SJCRH30 (cell line): ENCODE measurements at regions not wholly inside any gene's neighbourhood (a gene's known extent, or its start where the extent isn't known, plus 50 kb on each side); places are given as distances from the start of the nearest gene placed in this dataset.
"Not testable (repeated sequence)": the region's sequence is repeated elsewhere in the genome, so short reads cannot be mapped to it uniquely, and the experiment has no call there.

Experiments
- DNase-seq, 2 experiments: peaks; one replicate each; pipeline ENCODE4 v3.0.0-alpha.2; 2015 to 2020
- H3K27ac ChIP-seq: fragments of 250-450 bp; sonication (Bioruptor Pico); 2 replicates; pipeline ENCODE4 v1.5.1; 2020; ENCODE audit warnings: mild to moderate bottlenecking, moderate library complexity
- H3K27me3 ChIP-seq: fragments of 250-450 bp; sonication (Bioruptor Pico); 2 replicates; pipeline ENCODE4 v1.5.1; 2020; ENCODE audit warnings: mild to moderate bottlenecking, moderate library complexity
- H3K36me3 ChIP-seq: fragments of 250-450 bp; sonication (Bioruptor Pico); 2 replicates; pipeline ENCODE4 v1.5.1; 2020; ENCODE audit warnings: mild to moderate bottlenecking, moderate library complexity
- H3K4me1 ChIP-seq: fragments of 250-450 bp; sonication (Bioruptor Pico); 2 replicates; pipeline ENCODE4 v1.5.1; 2020; ENCODE audit warnings: mild to moderate bottlenecking, moderate library complexity
- H3K4me3 ChIP-seq: fragments of 250-450 bp; sonication (Bioruptor Pico); 2 replicates; pipeline ENCODE4 v1.5.1; 2020; ENCODE audit warnings: mild to moderate bottlenecking, moderate library complexity
- H3K9me3 ChIP-seq: fragments of 250-450 bp; sonication (Bioruptor Pico); replicated peaks from 2 replicates; pipeline ENCODE4 v1.5.1; 2020; ENCODE audit warnings: mild to moderate bottlenecking, moderate library complexity

DNA sequence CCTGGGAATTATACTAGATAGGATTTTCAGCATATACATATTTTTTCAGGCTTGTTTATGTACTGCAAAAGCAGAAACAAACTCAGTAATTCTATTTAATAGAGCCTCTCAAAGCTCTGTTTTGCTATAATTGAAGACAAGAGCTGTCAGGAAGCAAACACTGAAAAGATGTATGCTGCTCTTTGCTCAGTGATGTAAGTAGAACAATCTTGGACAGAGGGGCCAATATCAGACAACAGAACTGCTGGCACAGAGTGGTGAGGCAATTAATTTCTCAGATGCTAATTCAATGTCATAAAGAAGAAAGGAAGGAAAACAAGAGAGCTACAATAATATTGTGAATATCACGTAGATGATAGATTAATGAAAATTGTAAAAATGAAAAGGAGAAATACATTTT, 663.3 kb upstream of the ADGRB3 start:
- Histone ChIP-seq H3K27ac (no peak overlapping the region), H3K36me3 (no peaks in the 10 kb centered on the region), H3K4me1 (no peaks in the 10 kb centered on the region), H3K9me3 (no peaks in the 10 kb centered on the region), H3K27me3 (no peaks in the 10 kb centered on the region), H3K4me3 (no peak overlapping the region)
- no peak for DNase-seq

DNA sequence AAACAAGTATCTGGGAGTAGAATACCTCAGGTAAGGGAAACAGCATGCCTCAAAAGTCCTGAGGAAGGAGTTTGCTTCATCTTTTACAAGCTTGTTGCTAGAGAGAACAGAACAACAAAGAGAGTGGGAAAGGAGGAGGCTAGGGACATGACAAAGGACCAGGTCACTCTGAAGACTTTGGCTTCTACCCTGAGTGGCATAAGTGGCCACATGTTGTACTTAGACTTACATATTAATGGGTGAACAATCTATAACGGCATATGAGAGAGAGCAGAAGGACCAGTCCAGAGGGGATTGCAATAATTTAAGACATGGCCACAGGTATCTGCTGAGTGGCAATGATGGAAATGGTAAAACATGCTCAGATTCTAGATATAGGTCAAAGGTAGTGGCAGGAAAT, 668.3 kb upstream of the ADGRB3 start:
- Histone ChIP-seq H3K36me3 (no peaks in the 10 kb centered on the region), H3K9me3 (no peaks in the 10 kb centered on the region), H3K27me3 (no peaks in the 10 kb centered on the region), H3K27ac (no peak overlapping the region), H3K4me3 (no peak overlapping the region), H3K4me1 (no peaks in the 10 kb centered on the region)
- no peak for DNase-seq

DNA sequence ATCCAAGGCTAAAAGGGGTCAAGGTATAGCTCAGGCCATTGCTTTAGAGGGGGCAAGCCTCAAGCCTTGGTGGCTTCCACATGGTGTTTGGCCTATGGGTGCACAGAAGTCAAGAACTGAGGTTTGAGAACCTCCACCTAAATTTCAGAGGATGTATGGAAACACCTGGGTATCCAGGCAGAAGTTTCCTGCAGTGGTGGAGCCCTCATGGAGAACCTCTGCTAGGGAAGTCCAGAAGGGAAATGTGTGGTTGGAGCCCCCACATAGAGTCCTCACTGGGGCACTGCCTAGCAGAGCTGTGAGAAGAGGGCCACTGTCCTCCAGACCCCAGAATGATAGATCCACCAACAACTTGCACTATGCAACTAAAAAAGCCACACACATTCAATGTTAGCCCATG, 678.7 kb upstream of the ADGRB3 start:
- Histone ChIP-seq H3K27ac (no peak overlapping the region), H3K4me1 (no peaks in the 10 kb centered on the region), H3K9me3 (no peaks in the 10 kb centered on the region)

DNA sequence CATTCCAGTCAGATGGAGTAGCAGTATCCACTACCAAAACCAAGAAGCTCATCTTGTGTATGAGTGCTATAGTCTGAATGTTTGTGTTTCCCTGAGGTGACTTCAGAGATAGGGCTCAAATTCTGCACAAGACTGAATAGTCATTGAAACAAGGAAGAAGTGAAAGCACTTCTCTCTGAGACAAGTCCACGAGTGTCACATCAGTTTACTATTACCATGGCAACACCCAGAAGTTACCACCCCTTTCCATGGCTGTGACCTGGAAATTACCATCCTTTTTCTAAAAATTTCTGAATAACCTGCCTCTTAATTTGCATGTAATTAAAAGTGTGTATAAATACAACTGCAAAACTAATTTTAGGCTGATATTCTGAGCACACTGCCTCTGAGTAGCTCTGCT, 682.1 kb upstream of the ADGRB3 start:
- Histone ChIP-seq H3K27ac (no peak overlapping the region), H3K4me3 (no peak overlapping the region), H3K4me1 (no peaks in the 10 kb centered on the region), H3K36me3 (no peaks in the 10 kb centered on the region), H3K9me3 (no peaks in the 10 kb centered on the region), H3K27me3 (no peaks in the 10 kb centered on the region)
- no peak for DNase-seq

More for the DNA sequence above, 678.7 kb upstream of the ADGRB3 start:
- Histone ChIP-seq H3K36me3 (no peaks in the 10 kb centered on the region), H3K27me3 (no peaks in the 10 kb centered on the region; the same call in 1 of the 2 replicates), H3K4me3 (no peak overlapping the region)
- no peak for DNase-seq

DNA sequence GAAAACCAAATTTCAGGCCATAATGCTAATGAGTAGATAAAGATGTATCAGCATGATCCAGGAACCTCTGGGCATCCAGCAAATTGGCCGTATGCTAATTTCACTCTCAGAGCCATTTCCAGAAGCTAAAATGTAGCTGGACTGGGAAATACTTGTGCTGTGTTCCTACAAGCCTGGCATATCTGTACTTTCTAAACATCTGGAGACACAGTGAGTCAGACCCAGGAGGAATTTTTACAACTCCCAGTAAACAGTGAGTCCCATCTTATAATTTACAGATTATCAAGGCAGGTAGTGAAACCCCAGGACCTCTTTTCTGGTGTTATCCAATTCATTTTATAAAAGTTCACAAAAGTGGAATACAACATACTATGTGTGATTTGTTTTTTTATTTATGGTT, 683.0 kb upstream of the ADGRB3 start:
- Histone ChIP-seq H3K9me3 (no peaks in the 10 kb centered on the region), H3K27me3 (no peaks in the 10 kb centered on the region), H3K36me3 (no peaks in the 10 kb centered on the region), H3K4me3 (no peak overlapping the region), H3K4me1 (no peaks in the 10 kb centered on the region), H3K27ac (no peak overlapping the region)
- DNase-seq = no peak

DNA sequence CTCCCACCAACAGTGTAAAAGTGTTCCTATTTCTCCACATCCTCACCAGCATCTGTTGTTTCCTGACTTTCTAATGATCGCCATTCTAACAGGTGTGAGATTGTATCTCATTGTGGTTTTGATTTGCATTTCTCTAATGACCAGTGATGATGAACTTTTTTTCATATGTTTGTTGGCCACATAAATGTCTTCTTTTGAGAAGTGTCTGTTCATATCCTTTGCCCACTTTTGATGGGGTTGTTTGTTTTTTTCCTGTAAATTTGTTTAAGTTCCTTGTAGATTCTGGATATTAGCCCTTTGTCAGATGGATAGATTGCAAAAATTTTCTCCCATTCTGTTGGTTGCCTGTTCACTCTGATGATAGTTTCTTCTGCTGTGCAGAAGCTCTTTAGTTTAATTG, 687.3 kb upstream of the ADGRB3 start:
- H3K27me3 ChIP-seq, H3K4me1 ChIP-seq, H3K36me3 ChIP-seq, H3K27ac ChIP-seq, H3K9me3 ChIP-seq, H3K4me3 ChIP-seq, DNase-seq: not testable (repeated sequence)

DNA sequence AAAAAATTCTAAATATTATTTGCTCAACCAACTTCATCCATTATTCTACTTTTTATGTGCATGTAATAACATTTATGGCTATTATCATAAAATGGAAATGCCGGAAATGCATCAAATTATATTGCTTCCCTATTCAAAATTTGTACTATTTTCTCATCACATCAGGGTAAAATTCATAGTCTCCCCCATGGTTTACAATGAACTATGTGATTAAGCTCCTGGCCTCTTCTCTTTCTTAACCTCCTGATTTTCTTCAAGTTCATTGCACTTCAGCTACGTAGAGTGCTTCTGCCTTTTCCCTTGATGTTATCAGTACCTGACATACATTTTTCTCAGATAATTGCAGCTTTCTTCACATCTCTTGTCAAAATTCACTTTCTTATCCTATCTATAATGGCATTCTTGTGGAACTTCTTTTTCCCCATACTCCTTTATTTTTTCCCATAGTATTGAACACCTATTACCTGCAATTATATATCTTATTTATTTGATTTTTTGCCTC, 699.1 kb upstream of the ADGRB3 start:
- H3K4me1 ChIP-seq = no peaks in the 10 kb centered on the region
- H3K27me3 ChIP-seq = no peaks in the 10 kb centered on the region
- H3K9me3 ChIP-seq = no peaks in the 10 kb centered on the region
- H3K27ac ChIP-seq = no peak overlapping the region
- H3K36me3 ChIP-seq = no peaks in the 10 kb centered on the region
- no peak overlapping the region for H3K4me3 ChIP-seq
- DNase-seq = no peak

DNA sequence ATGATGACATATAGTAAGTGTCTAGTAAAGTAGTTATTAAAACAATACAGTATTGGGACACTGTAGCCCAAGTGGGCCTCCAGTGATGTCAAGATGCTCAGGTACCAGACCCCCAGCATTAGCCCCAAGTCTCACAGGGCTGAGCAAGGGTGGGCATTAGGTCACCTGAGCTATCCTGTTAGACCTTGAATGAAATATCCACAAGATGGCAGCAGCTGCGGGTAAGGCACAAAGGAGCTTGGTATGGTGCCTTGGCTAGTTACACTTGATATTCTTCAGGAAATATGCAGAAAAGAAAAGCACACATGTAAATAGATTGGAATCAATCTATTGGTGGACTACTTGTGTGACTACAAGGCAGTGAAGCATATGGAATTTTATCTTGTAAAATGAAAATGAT, 701.8 kb upstream of the ADGRB3 start:
- H3K27me3 ChIP-seq = no peaks in the 10 kb centered on the region
- H3K4me3 ChIP-seq = no peak overlapping the region
- H3K27ac ChIP-seq = no peak overlapping the region
- no peaks in the 10 kb centered on the region for H3K9me3 ChIP-seq
- H3K4me1 ChIP-seq = no peaks in the 10 kb centered on the region
- no peaks in the 10 kb centered on the region for H3K36me3 ChIP-seq
- DNase-seq = peak; percentile 2 to 24

DNA sequence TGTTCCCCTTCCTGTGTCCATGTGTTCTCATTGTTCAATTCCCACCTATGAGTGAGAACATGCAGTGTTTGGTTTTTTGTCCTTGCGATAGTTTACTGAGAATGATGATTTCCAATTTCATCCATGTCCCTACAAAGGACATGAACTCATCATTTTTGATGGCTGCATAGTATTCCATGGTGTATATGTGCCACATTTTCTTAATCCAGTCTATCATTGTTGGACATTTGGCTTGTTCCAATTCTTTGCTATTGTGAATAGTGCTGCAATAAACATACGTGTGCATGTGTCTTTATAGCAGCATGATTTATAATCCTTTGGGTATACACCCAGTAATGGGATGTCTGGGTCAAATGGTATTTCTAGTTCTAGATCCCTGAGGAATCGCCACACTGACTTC, 712.5 kb upstream of the ADGRB3 start:
- DNase-seq, H3K36me3 ChIP-seq, H3K27ac ChIP-seq: not testable (repeated sequence)

DNA sequence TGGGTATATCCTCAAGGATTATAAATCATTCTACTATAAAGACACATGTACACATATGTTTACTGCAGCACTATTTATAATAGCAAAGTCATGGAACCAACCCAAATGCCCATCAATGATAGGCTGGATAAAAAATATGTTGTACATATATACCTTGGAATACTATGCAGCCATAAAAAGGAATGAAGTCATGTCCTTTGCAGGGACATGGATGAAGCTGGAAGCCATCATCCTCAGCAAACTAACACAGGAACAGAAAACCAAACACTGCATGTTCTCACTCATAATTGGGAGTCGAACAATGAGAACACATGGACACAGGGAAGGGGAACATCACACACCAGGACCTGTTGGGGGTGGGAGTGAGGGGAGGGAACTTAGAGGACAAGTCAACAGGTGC, 715.0 kb upstream of the ADGRB3 start:
- H3K4me1 ChIP-seq, H3K9me3 ChIP-seq, H3K27me3 ChIP-seq, DNase-seq, H3K36me3 ChIP-seq, H3K4me3 ChIP-seq, H3K27ac ChIP-seq: not testable (repeated sequence)

More for the DNA sequence above, 712.5 kb upstream of the ADGRB3 start:
- not testable (repeated sequence) for H3K4me3 ChIP-seq, H3K4me1 ChIP-seq, H3K9me3 ChIP-seq, H3K27me3 ChIP-seq

DNA sequence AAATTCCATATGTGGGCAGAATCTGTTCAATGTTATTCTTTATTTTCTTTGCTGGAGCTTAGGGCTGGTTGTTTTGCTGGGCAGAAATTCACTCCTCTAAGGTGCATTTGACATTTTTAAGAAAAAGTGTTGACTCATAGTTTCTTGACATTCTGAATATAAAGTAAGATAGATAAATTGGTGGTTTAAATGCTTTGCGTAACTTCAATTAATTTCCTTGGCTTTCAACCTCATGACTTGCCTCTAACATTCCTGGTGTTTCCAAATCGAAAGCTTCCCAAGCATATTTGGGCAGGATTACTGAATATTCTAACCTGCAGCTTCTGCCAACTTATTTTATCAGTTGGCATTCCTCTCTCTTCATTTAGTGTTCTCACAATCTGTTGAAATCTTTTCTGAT, 718.7 kb upstream of the ADGRB3 start:
- H3K27ac ChIP-seq = no peak overlapping the region
- no peaks in the 10 kb centered on the region for H3K27me3 ChIP-seq
- H3K36me3 ChIP-seq = no peaks in the 10 kb centered on the region
- no peak for DNase-seq
- no peak overlapping the region for H3K4me3 ChIP-seq
- no peaks in the 10 kb centered on the region for H3K4me1 ChIP-seq
- H3K9me3 ChIP-seq = no peaks in the 10 kb centered on the region

DNA sequence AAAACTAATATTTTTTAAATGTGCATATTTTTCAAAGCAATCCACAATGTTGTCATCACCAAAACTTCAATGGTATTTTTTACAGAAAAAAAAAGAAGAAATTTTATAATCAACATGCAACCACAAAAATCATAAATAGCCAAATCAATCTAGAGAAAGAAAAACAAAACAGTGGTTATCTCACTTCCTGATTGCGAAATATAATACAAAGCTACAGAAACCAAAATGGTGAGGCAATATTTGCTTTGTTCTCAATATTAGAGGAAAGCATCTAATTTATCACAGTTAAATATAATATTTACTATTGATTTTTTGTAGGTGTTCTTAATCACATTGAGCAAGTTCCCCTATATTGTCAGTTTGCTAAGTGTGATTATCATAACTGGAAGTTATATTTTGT, 720.7 kb upstream of the ADGRB3 start:
- no peaks in the 10 kb centered on the region for H3K36me3 ChIP-seq
- no peaks in the 10 kb centered on the region for H3K27me3 ChIP-seq
- no peak for DNase-seq
- H3K4me3 ChIP-seq = no peak overlapping the region
- H3K9me3 ChIP-seq = no peaks in the 10 kb centered on the region
- no peaks in the 10 kb centered on the region for H3K4me1 ChIP-seq
- H3K27ac ChIP-seq = no peak overlapping the region

DNA sequence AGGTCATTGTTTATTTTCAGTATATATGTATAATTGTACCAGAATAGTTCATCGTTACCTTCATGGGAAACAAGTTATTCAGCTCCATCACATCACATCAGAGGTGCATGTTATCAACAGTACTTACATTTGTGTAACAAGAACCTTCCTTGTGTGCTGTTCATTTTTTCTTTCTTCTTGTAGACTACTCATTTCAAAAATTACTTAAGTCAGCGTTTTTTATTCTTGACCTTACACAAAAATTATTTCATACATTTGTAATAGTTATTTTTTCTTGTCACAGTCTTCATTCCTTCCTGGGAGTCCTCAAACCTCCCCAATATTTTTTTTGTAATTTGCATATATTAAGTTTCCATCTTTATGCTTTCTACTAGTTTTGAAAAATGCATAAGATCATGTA, 725.7 kb upstream of the ADGRB3 start:
- H3K36me3 ChIP-seq = no peaks in the 10 kb centered on the region
- no peak for DNase-seq
- no peaks in the 10 kb centered on the region for H3K4me1 ChIP-seq
- 0 out of 2 replicates have a peak, but pooled peaks cover 4% of the 10 kb centered on the region for H3K9me3 ChIP-seq
- no peaks in the 10 kb centered on the region for H3K27me3 ChIP-seq
- no peak overlapping the region for H3K27ac ChIP-seq
- H3K4me3 ChIP-seq = no peak overlapping the region

DNA sequence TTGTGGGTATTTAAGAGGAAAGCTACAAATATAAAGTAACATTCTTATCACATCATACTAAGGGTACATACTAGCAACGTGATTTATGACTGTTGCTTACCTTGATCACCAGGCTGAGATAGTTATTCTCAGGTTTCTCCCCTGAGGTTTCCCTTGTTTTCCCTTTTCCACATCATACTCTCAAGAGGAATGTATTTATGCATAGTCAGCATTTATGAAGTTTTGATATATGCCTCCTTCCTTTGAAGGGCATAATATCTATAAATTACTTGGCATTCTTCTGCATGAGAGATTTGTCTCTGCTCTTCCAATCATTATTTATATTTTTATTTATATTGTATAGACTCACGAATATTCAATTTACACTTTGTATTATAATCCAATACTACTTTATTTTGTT, 726.7 kb upstream of the ADGRB3 start:
- H3K9me3 ChIP-seq = 0 out of 2 replicates have a peak, but pooled peaks cover 4% of the 10 kb centered on the region
- no peak for DNase-seq
- H3K4me1 ChIP-seq = no peaks in the 10 kb centered on the region
- H3K36me3 ChIP-seq = no peaks in the 10 kb centered on the region
- no peak overlapping the region for H3K4me3 ChIP-seq
- H3K27me3 ChIP-seq = no peaks in the 10 kb centered on the region
- no peak overlapping the region for H3K27ac ChIP-seq

DNA sequence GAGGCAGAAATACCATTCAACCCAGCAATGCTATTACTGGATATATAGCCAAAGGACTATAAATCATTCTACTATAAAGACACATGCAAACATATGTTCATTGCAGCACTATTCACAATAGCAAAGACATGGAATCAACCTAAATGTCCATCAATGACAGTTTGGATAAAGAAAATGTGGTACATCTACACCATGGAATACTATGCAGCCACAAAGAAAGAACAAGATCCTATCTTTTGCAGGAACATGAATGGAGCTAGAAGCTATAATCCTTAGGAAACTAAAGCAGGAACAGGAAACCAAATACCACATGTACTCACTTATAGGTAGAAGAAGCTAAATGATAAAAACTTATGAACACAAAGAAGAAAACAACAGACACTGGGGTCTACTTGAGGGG, 730.3 kb upstream of the ADGRB3 start:
- DNase-seq, H3K27ac ChIP-seq, H3K36me3 ChIP-seq: not testable (repeated sequence)

DNA sequence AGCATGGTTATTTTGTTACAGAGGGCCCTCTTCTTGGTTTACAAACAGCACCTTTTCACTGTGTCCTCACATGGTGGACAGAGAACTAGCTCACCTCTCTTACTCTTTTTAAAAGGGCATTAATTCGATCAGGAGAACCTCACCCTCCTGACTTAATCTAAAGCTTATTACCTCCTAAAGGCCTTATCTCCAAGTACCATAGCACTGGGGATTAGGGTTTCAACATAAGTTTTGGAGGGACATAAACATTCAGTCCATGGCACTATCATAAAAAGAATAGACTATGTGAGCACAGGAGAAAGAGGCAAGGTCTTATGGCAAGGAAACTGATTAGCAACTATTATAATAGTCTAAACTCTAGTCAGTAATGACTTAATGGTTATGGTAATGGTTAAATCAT, 736.2 kb upstream of the ADGRB3 start:
- no peak overlapping the region for H3K4me3 ChIP-seq
- no peak for DNase-seq
- no peaks in the 10 kb centered on the region for H3K9me3 ChIP-seq
- no peaks in the 10 kb centered on the region for H3K27me3 ChIP-seq
- no peaks in the 10 kb centered on the region for H3K36me3 ChIP-seq
- H3K4me1 ChIP-seq = no peaks in the 10 kb centered on the region
- no peak overlapping the region for H3K27ac ChIP-seq

More for the DNA sequence above, 730.3 kb upstream of the ADGRB3 start:
- H3K9me3 ChIP-seq, H3K4me1 ChIP-seq, H3K27me3 ChIP-seq, H3K4me3 ChIP-seq: not testable (repeated sequence)
